Activated T-helper 1 cell treated with Interleukin-2 at 50 U/mL for 16 hours (primary cell): ENCODE measurements at regions not wholly inside any gene's neighbourhood (a gene's known extent, or its start where the extent isn't known, plus 50 kb on each side); places are given as distances from the start of the nearest gene placed in this dataset.
"Not testable (repeated sequence)": the region's sequence is repeated elsewhere in the genome, so short reads cannot be mapped to it uniquely, and the experiment has no call there.

Experiments used
- DNase-seq: peaks from one replicate; pipeline ENCODE4 v3.0.0-alpha.2; 2020; ENCODE audit warnings: low read depth

DNA sequence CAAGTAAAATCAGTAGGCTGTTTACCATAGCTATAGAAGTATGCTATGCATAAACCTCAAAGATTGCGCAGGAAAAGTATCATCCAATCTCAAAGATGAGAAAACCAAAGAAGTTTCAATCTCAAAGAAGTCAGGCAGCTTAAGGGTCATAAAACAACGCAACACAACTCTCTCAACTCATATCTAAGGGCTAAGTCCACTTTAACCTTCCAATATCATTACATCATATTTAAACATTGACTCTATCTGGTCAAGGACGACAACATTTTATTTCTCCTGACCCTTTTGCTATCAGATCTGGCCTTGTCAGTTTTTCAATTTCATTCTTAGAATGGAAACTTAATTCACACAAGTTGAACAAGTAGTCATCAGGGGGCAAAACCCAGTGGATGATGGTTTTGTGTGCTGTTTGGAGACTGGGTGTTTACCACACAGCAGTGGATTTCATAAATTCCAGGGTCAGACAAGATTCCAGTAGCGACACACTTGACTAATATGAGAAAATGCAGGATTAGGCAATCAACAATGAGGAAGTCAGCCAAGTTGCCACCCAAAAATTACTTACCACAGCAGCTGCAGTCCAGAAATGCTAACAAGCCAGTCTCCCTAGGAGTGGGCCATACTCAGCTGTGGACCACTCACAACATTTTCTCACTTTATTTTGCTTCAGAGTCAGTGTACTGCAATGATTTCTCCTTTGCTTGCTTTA, 108.7 kb upstream of the NBPF26 start:
- not testable (repeated sequence) for DNase-seq

DNA sequence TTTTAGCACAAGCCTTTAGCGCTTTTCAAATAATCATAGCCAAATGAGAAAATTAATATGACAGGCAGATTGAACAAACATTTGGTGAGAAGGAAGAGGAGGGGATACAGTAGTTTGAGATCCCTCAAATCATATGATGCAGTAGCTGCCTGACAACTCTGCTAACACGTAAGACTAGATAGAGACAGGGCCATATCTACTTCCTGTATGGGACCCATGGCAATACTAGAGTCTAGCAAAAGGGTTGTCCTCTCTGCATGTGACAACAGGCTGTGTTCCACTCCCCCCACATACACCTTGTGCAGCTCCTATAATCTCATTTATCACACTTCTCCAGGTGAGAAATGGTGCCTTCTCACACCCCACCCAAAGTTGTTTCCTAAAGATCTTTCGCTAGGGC, 106.3 kb upstream of the NBPF26 start:
- not testable (repeated sequence) for DNase-seq

DNA sequence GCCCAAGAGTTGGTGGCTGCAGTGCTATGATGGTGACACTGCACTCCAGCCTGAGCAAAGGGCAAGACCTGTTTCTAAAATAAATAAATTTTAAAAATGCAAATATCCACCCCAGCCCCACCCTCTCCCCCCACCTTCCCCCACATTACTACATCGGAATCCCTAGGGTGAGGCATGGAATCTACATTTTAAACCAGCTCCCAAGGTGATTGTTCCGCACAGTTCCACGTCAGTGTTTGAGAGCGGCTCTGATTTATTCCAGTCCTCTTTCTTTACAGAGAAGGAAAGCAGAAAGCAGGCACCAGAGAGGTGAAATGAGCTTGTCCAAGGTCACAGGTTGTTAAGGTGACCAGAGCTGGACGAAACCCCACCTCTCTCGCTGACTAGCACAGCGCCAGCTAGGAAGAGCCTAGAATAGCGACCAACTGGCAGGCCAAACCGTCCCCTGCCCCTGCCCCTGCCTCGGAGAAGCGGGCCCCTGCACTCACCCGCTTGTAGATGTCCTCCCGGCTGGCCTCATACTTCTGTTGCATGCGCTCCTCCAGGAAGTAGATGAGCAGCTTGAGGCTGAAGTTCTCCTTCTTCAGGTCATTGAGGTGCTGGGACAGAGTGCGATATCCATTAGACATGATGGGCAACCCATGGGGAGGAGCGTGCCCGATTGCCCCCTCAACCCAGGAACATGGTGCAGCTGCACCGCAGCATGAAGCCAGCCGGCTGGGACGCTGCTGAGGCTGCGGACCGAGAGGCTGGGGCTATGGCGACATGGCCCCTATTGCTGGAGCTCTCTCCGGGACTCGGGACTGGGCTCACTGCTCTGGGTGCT, 103.7 kb upstream of the NBPF26 start:
- not testable (repeated sequence) for DNase-seq

DNA sequence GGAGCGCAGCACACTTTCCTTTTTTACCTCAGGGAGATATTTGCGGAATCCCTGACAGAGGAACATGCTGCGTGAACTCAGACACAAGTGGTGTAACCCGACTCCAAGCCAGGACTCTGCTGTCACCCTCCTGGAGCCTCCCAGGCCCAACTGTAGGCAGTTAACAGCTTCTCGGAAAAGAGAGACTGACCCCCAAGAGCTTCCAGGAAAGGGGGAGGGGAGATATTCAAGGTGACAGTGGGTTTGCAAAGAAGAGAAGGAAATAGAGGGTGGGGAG, 103.1 kb upstream of the NBPF26 start:
- not testable (repeated sequence) for DNase-seq

DNA sequence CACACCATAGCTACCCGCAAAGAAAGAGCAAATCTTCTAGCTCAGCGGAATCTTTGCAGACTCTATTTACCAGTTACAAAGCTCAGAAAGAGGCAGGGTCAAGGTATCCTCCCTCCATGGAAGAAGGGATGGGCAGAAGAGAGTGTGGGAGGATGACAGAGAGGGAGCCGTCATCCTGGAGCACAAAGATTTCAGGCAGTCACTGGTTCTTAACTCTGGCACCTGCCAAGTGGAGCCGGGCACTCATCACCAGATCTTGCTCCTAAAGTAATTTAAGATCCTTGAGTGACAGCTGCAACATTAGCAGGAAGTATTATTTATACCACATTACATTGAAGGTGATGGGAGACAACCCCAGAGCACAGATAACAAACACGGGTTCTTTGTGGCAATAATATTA, 102.5 kb upstream of the NBPF26 start:
- DNase-seq = not testable (repeated sequence)

DNA sequence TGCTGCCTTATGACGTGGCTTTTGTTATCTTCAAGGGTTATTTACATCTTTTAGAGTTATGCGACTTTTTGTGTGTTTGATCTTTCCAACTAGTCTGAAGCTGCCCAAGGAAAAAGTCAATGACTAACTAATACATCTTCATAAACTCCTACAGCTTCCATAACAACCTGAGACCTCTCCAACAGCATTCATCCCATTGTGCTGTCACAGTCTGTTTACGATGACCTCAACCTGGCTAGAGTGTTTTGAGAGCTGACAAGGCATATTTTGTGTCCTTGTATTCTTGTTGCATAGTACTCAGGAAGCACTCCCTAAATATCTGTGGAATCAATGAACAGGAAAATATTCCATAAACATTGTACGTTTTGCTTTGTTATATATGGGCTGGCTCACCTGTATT, 100.2 kb upstream of the NBPF26 start:
- DNase-seq = not testable (repeated sequence)

DNA sequence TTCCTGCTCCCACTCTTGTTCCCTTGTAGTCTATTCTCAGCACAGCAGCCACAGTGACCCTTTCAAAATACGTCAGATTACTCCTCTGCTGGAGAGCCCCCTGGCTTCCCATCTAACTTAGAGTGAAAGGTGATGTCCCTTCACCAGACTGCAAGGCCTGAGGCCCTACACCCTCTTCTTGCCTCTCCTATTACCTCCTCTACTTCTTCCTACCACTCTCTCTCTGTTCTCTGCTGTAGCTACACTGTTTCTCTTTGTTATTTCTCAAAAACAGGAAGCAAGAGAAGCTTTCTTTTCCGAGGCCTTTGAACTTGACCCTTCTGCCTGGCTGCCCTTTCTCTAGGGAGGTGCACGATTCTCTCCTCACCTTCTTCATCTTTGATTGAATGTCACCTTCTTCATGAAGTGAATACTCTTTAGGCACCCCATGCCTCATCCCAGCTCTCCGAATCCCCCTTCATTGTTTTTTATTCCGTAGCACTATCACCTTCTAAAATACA, 99.1 kb upstream of the NBPF26 start:
- DNase-seq = not testable (repeated sequence)

DNA sequence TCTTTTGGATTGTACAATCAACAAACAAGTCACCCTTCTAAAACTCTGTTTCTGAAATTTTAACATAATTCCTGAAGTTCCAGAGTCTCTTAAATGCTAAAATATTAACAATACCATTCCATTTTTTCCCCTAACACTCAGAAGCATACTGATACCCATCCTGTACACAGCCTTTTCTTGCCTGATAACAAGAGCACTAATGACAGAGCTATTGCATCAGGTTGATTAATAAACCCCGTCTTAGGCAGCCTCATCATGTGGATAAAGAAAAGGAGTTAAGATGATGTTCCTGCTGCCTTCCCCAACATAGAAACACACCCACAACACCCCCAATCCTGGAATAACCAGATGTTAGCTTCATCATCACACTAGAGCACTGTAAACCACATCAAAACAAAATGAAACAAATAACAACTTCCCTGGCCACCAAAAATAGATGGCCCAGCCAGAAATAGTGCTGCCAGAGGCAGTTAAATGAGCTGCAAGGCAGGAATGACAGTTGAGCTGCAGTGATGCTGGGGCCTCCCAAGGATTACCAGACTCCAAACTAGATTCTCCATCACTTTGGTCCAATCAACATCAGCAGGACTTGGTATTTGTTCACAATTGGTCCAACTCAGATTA, 93.8 kb upstream of the NBPF26 start:
- not testable (repeated sequence) for DNase-seq

DNA sequence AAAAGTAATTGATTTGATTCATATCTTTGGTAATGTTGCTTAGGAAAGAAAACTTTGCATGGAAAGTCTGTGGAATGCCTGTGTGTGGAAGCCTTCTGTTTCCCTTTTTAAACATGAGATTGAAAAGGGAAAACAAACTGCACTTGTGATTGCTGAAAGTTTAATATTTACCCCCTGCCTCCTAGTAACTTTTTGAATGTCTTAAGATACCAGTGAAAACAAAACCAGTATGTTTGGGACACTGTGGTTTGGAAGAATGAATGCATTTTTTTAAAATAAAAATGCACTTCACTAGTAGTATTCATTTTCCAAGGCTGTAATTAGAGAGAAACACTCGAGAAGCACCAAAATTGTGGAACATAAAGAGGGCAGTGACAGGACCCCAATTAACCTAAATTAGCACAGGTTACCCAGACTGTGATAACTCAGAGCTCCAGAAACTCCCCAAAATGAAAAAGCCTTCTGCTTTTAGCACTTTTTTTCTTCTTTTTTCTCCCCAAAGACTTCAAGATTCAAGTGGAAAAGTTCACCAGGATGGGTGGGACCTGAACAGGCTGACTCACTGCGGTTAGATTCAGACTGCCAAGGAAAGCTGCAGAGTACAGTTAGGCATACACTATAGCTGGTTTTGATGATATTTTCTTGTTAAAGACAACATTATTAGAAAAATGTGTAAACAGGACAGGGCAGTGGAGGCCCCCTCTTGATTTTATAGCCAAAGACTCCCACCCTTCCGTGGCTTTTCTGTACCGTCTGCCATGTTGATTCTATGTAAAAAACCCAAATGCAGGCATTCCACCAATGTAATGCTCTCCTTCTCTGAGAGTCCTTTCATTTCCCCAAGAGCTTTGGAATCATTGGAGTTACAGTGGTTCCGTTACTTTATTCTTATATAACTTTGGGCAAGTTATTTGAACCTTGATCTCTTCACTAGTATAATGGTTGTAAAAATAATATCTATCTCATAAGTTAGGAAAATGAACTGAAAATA, 88.6 kb upstream of the NBPF26 start:
- not testable (repeated sequence) for DNase-seq

DNA sequence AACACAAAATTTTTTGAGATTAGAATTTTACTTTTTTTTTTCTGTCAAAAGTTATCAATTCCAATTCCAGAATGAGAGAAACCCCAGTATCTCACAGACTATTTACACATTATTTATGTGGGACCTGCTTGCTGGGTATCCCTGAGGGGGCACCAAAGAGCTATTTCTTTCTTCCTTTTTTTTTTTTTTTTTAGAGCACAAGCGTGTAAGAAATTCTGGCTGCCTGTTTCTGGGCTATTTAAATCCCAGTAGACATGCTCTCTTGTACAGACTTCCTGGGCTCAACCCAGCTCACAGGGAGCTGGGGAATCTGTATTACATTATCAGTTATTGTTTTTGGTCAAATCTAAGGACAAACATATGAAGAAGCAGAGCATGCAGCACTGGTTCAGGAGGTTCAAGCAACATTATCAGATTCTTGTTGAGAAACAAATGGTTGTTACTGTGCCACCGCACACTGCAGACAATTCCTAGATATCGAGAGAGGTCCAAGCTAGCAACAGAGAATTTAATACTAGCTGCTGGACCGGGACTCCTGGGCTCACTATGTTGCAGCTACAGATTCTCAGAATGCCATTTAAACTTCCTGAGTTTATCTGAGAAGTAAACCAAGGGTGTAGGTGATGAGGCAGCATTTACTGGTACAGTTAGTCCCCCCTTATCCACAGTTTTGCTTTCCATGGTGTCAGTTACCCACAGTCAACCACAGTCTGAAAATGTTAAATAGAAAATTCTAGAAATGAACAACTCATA, 83.3 kb upstream of the NBPF26 start:
- DNase-seq = not testable (repeated sequence)

DNA sequence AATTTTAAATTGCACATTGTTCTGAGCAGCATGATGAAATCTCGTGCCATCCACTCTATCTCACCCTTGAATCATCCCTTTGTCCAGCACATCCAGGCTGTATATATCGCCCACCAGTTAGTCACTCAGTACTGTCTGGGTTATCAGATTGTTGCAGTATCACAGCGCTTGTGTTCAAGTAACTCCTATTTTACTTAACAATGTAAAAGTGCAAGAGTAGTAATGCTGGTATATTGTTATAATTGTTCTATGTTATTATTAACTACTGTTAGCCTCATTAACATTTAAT, 82.8 kb upstream of the NBPF26 start:
- DNase-seq = not testable (repeated sequence)

DNA sequence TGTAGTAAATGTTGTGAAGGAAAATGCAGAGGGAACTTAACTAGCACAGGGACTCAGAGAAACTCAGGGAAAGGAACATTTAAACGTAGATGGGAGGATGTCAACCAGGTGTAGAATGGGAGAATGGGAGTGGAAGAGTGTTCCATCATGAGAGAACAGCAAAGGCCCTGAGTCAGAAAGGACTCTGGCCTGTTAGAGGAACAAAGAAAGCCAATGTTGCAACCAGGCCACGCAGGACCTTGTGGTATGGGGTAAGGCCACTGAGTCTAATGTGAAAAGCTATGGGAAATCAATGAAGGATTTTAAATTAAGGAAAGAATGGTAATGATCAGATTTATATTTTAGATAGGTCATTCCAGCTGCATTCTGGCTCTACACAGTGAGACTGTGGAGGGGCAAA, 76.6 kb upstream of the NBPF26 start:
- DNase-seq = not testable (repeated sequence)

DNA sequence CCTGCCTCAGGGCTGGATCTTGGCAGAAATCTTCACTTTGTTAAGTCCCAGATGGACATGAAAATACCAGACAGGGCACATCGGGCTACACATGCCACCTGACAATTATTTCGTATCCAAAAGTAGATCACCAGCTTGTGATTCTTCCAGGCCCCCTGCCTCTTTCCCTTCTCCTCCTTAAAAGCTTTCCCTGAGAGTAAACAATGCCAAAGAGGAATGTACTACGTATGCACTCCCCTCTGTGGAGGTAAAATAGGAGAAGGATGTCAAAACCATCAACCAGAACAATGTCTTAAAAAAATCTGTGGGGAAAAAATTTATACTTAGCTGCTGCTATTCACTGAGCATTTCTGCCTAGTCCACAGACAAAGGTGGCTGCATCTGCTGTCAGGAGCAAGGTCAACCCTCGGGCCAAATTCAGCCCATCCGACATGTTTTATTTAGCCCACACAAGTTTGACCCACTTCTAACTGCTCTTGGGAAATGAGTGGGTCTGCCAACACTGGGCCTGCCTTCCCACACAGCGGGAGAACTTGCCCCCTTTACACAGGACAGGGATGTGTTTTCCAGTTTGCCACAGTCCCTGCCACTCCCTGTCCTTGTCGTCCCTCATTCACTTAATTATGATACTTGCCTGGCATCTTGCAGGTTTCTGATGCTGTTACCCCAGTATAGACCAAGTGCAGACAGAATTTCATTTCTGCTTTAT, 74.7 kb upstream of the NBPF26 start:
- not testable (repeated sequence) for DNase-seq

DNA sequence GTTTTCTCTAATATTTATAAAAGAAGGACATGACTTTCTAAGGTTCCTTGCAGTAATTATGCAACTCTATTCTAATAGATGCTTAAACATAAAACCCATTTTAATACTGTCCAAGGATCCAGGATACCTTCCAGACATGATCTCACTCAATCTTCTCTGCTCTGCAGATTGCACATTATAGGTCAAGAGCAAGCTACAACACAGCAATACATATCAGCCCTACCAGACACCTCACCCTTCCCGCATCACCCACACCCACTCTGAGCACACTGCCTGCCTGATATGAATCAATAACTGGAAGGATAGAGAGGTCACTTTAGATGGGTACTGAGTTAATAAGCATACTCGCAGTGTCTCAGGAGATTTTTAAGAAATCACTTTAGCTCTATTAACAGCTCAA, 74.0 kb upstream of the NBPF26 start:
- not testable (repeated sequence) for DNase-seq

DNA sequence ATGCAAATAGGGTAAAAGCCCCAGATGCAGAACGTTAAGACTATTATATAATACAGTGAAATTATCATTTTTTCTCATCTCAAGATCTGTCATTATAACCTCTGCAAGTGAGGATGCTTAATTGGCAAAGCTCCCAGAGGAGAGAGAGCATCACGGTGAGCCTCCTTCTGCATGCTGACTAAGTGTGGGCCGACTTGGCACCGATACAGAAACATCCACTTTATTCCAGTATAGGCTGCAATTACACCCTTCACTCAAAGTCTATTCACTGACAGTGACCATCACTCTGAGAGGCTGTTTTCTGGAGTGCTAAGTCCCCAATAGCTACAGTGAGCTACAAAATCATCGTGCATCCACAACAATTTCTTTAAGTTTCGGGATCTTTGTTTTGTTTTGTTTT, 69.6 kb upstream of the NBPF26 start:
- DNase-seq = not testable (repeated sequence)

DNA sequence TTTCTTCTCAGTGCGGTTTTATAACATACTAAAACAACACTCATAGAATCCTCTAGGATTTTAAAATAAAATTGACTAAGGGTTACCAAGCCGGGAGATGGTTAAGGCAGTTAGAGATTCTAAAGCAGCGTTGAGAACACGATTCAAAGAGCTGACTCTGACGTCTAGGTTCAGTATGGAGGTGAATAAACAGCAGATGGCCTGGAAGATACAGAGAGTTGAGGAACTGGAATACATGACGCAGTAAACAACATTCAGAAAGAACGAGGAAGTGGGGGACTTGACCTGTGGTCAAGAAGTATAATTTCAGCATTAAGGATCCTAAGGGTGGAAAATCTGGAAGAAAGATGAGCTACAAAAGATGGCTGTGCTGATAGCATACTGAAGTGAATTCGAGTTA, 68.4 kb upstream of the NBPF26 start:
- DNase-seq = not testable (repeated sequence)

DNA sequence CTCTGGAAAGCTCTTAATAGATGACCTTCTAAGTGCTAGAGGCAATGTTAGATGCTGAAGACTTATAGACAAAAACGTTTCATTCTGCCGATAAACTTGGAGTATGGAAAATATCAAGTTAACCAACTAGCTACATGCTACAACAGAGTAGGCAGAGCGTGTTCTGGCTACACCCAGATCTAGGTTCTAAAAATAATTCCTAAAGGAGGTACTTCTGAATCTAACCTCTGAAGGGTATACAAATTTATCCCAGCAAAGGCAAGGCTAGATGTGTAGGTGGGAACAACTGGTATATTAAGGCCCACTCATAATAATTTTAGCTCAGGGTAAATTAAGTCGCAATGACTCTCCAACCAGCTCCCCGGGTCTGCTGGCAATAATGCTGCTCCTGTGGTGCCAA, 67.6 kb upstream of the NBPF26 start:
- not testable (repeated sequence) for DNase-seq

DNA sequence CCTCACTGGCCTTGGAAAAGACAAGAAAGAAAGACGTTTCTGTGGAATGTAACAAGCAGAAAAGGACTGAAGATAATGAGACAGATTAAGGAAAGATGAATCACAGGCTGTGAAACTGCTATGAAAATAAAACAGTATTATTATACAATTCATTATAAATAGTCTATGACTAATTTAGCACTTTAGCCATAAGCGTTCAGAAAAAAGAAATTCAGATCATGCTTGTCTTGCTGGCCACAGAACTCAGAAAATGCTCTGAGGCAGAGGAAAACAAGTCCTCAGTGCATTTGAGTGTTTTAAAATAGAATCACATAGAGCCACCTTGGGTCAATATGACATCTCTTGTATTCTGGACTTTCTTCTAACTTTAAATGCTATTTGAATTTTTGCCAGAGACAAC, 65.9 kb upstream of the NBPF26 start:
- not testable (repeated sequence) for DNase-seq

DNA sequence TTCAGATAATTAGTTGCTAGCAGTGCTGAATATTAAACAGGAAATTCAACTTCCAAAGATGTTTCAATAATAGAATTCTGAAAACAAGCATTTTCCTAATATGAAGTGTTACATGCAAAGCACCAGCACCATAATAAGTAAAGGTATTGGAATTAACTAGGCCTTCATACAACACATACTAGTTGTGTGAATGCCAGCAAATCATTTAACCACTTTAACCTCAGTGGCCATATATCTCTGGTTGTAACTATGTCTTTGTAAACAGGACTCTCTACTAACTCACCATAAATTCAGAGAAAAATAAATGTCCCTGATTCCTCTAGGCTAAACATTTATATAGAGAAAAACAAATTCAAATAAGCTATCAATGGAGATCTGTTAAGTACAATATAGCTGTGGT, 65.1 kb upstream of the NBPF26 start:
- not testable (repeated sequence) for DNase-seq

DNA sequence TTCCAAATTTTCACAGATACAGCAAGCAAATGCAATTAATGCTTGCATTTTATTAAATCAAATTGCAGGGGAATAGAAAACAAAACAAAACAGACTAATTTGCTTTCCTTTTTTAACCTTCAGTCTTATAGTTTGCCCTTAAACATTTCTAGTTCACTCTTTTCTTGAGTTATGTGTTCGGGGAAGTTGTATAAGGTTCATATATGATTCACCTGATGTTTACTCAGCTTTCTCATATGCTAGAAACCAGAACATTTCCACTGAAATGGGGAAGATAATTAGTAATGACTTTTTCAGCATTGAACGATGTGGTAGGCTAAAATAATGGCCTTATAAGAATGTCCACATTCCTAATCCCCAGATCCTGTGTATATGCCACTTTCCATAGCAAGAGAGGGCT, 64.6 kb upstream of the NBPF26 start:
- DNase-seq = not testable (repeated sequence)
